NB4 (cell line): ENCODE measurements at regions not wholly inside any gene's neighbourhood (a gene's known extent, or its start where the extent isn't known, plus 50 kb on each side); places are given as distances from the start of the nearest gene placed in this dataset.

Source experiments
- POLR2A ChIP-seq: IDR thresholded peaks from 2 replicates; pipeline ENCODE4 v1.6.1; 2011; ENCODE audit warnings: mild to moderate bottlenecking; ENCODE audit not compliant: insufficient read length; ENCODE audit errors: extremely low read depth
- TF ChIP-seq, protein P1 (sequence below): IDR thresholded peaks from one replicate; pipeline ENCODE4 v1.5.1; 2012; ENCODE audit warnings: low read depth, low read length

DNA sequence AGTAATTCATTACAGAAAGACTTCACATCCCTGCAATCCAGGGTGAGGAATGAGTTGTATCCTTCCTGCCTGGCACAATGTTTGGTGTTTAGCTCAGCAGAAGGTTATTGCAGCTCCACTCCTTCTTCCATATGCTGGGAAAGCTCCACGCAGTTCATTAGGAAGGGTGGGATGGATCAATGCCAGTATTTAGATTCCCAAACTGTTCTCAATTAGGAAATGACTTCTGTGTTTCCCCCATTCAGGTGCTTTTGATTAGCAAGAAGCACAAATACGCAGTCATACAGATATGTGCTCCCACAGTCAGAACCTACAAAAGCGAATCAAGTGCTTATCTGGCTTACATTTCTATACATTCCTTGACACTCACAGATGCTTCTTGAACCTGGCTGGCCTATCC, 340.6 kb downstream of the NYAP2 start:
- TF ChIP-seq, protein P1, sequence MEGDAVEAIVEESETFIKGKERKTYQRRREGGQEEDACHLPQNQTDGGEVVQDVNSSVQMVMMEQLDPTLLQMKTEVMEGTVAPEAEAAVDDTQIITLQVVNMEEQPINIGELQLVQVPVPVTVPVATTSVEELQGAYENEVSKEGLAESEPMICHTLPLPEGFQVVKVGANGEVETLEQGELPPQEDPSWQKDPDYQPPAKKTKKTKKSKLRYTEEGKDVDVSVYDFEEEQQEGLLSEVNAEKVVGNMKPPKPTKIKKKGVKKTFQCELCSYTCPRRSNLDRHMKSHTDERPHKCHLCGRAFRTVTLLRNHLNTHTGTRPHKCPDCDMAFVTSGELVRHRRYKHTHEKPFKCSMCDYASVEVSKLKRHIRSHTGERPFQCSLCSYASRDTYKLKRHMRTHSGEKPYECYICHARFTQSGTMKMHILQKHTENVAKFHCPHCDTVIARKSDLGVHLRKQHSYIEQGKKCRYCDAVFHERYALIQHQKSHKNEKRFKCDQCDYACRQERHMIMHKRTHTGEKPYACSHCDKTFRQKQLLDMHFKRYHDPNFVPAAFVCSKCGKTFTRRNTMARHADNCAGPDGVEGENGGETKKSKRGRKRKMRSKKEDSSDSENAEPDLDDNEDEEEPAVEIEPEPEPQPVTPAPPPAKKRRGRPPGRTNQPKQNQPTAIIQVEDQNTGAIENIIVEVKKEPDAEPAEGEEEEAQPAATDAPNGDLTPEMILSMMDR, result no peak
- TF ChIP-seq POLR2A, result no peak
